K562 (cell line): ENCODE measurements at regions not wholly inside any gene's neighbourhood (a gene's known extent, or its start where the extent isn't known, plus 50 kb on each side); places are given as distances from the start of the nearest gene placed in this dataset.

Experiments used
- ATAC-seq: fragments of 200-7000 bp; cut with Tn5 transposase; 3 replicates; pipeline ENCODE4 v1.9.1; 2020; ENCODE audit warnings: moderate library complexity
- BruUV-seq: library from RNA; stranded (reverse); fragments of 400-500 nt; replicated peaks from 2 replicates; lab custom pipeline; 2021; lab: Mats Ljungman, UMichigan
- CTCF ChIA-PET: fragments of 300-600 bp; formaldehyde crosslinking; extraction: SDS; loops from one replicate; lab custom pipeline; 2021; ENCODE audit warnings: low intra/inter-chr PET ratio; lab: Yijun Ruan, JAX
- POLR2A ChIA-PET: fragments of 300-600, 350-650 bp; sonication (Branson Sonifier 250); formaldehyde crosslinking; extraction: SDS; loops from one replicate; lab custom pipeline; 2021; ENCODE audit warnings: antibody characterized with exemption, inconsistent platforms; lab: Yijun Ruan, JAX
- DNase-seq, 4 experiments: peaks; one replicate each; pipeline versions ENCODE4 v3.0.0 to v3.0.0-alpha.2; 2011 to 2018; ENCODE audit warnings: low spot score in 3 of 4, mixed read lengths in 3 of 4; ENCODE audit errors: extremely low read depth in 1 of 4
- FAIRE-seq: peaks from 2 replicates; lab custom pipeline; 2011; peaks lifted over from hg19 to GRCh38; lab: Jason Lieb, UNC
- H2AFZ ChIP-seq: 2 replicates; pipeline ENCODE4 v1.6.0; 2011; ENCODE audit warnings: low read depth, low read length, control low read depth, inconsistent platforms
- H3K27ac ChIP-seq: fragments of 200-600 bp; 3 replicates; pipeline ENCODE4 v1.8.0; 2011; ENCODE audit warnings: low read depth, mild to moderate bottlenecking, control low read depth, inconsistent platforms, low read length, moderate library complexity, mixed read lengths; ENCODE audit errors: extremely low read depth
- H3K27me3 ChIP-seq, 2 experiments: fragments of 300-600 bp in 1 of 2; 2 replicates in 1 of 2; 3 replicates in 1 of 2; pipeline versions ENCODE4 v1.6.0 to v1.8.0; 2011; ENCODE audit warnings: inconsistent platforms in 2 of 2, low read length in 2 of 2, mild to moderate bottlenecking in 1 of 2, mixed read lengths in 1 of 2, moderate library complexity in 1 of 2; ENCODE audit not compliant: control insufficient read depth in 2 of 2, insufficient read depth in 2 of 2
- H3K36me3 ChIP-seq: fragments of 300-600 bp; 3 replicates; pipeline ENCODE4 v1.8.0; 2011; ENCODE audit warnings: mild to moderate bottlenecking, low read length, inconsistent platforms; ENCODE audit not compliant: control insufficient read depth, insufficient read depth
- H3K4me1 ChIP-seq, 2 experiments: fragments of 200-600 bp in 1 of 2; replicated peaks in 1 of 2; 2 replicates in 1 of 2; 3 replicates in 1 of 2; pipeline versions ENCODE4 v1.5.1 to v1.8.0; 2011; ENCODE audit warnings: inconsistent platforms in 2 of 2, low read length in 2 of 2, mild to moderate bottlenecking in 1 of 2, mixed read lengths in 1 of 2, moderate library complexity in 1 of 2; ENCODE audit not compliant: control insufficient read depth in 2 of 2, insufficient read depth in 2 of 2
- H3K4me2 ChIP-seq: 2 replicates; pipeline ENCODE4 v1.6.1; 2011; ENCODE audit warnings: low read length, control low read depth, inconsistent platforms, mixed read lengths; ENCODE audit not compliant: insufficient read depth
- H3K4me3 ChIP-seq: fragments of 200-600 bp; sonication (generic), shearing (Covaris generic); 2 replicates; pipeline ENCODE4 v1.5.1; 2016; ENCODE audit warnings: control low read depth, inconsistent platforms
- H3K79me2 ChIP-seq: fragments of 200-600 bp; 3 replicates; pipeline ENCODE4 v1.8.0; 2011; ENCODE audit warnings: low read length, inconsistent platforms; ENCODE audit not compliant: control insufficient read depth, insufficient read depth
- H3K9ac ChIP-seq, 2 experiments: 2 replicates each; pipeline versions ENCODE4 v1.6.0 to v1.6.1; 2011; ENCODE audit warnings: low read depth in 2 of 2, low read length in 2 of 2, control low read depth in 1 of 2, inconsistent platforms in 1 of 2, mild to moderate bottlenecking in 1 of 2, mixed read lengths in 1 of 2; ENCODE audit not compliant: insufficient read depth in 1 of 2
- H3K9me1 ChIP-seq: one replicate; pipeline ENCODE4 v1.6.0; 2011; ENCODE audit warnings: inconsistent platforms, mild to moderate bottlenecking, low read length, moderate library complexity; ENCODE audit not compliant: control insufficient read depth, insufficient read depth
- H3K9me3 ChIP-seq: replicated peaks from 2 replicates; pipeline ENCODE4 v1.5.1; 2011; ENCODE audit warnings: low read depth, low read length, inconsistent platforms; ENCODE audit not compliant: control insufficient read depth, insufficient read depth
- H4K20me1 ChIP-seq: replicated peaks from 2 replicates; pipeline ENCODE4 v1.6.1; 2011; ENCODE audit warnings: low read length, inconsistent platforms, mixed read lengths; ENCODE audit not compliant: control insufficient read depth, insufficient read depth
- PHTF2 ChIP-seq: fragments of 250-450 bp; sonication (Bioruptor Pico); IDR thresholded peaks from 2 replicates; pipeline ENCODE4 v1.5.0; 2021; ENCODE audit warnings: mild to moderate bottlenecking
- PTTG1 ChIP-seq: fragments of 450-650 bp; IDR thresholded peaks from 2 replicates; pipeline ENCODE4 v1.6.1; 2016; ENCODE audit warnings: low read depth, mild to moderate bottlenecking, missing genetic modification characterization, missing compliant biosample characterization
- SAFB2 ChIP-seq: fragments of 200-400 bp; formaldehyde crosslinking; IDR thresholded peaks from 2 replicates; pipeline ENCODE4 v1.6.1; 2018; ENCODE audit warnings: borderline replicate concordance, low read length, low read depth, moderate library complexity; ENCODE audit not compliant: severe bottlenecking
- SMARCC2 ChIP-seq: fragments of 450-650 bp; IDR thresholded peaks from 2 replicates; pipeline ENCODE4 v1.6.1; 2017; ENCODE audit warnings: antibody characterized with exemption, moderate library complexity, mild to moderate bottlenecking, low read depth
- ZKSCAN3 ChIP-seq: fragments of 250-450 bp; sonication (Bioruptor Pico); IDR thresholded peaks from 2 replicates; pipeline ENCODE4 v1.4.0; 2020
- WGBS: fragments of 100-300 bp; shearing (Covaris generic); methylation state at CpG from one replicate; pipeline ENCODE4 v1.1.6; 2016; ENCODE audit warnings: low coverage, mixed read lengths; ENCODE audit not compliant: insufficient coverage; ENCODE audit errors: missing lambda C conversion rate; 5-methylcytosine and 5-hydroxymethylcytosine counted together
- in situ Hi-C: fragments of 300-500 bp; cut with MboI; formaldehyde crosslinking; loops from 4 replicates; pipeline ENCODE4 v1.15.0; 2018; ENCODE audit warnings: inconsistent platforms, mixed read lengths
- intact Hi-C: fragments of 100-400 bp; cut with micrococcal nuclease; formaldehyde crosslinking; loops from 2 replicates; pipeline ENCODE4 v1.14.2; 2022
- TF ChIP-seq, protein P1 (sequence below): fragments of 450-650 bp; conservative IDR thresholded peaks from 2 replicates; pipeline ENCODE4 v1.6.1; 2016; ENCODE audit warnings: missing genetic modification characterization, low read depth, mild to moderate bottlenecking, missing compliant biosample characterization, moderate library complexity

DNA sequence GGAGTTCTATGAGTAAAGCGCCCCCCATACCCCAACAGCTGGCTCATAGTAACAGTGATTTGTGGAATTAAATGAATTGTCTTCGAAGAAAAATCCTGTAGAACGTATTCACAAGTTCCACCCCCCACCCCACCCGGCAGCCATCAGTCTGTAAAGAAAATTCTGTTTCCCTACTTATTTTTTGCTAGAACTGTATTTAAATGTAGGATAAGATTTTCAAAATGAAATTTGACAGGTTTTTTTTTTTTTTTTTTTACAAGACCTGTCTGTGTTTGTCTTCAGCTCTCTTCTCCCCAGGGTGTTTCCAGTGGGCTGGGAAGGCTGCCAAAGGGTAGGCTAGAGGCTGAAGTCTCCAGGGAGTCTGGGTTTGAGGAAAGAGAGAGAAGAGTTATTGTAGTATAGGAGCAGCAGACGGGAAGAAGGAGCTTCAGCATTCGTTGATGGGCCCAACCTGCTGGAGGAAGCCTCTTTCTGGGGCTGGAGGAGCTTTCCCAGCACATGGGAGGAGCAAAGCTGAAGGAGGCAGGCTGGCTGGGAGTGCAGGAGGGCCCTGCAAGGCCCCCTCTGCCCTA, 130.6 kb upstream of the SEMA6D start:
- no peaks in the 10 kb centered on the region for H3K79me2 ChIP-seq
- H3K36me3 ChIP-seq: no peaks in the 10 kb centered on the region
- H3K27me3 ChIP-seq: no peaks in the 10 kb centered on the region
- no peaks in the 10 kb centered on the region for H3K9me1 ChIP-seq
- no peak overlapping the region for H3K9ac ChIP-seq
- 0% methylated on average over 5 of the region's 6 CpGs for WGBS
- H3K9me3 ChIP-seq: peaks cover 2% of the 10 kb centered on the region; the same call in 1 of the 2 replicates
- no peak for TF ChIP-seq SMARCC2
- no peak for TF ChIP-seq SAFB2
- TF ChIP-seq ZKSCAN3: no peak
- TF ChIP-seq, protein P1, sequence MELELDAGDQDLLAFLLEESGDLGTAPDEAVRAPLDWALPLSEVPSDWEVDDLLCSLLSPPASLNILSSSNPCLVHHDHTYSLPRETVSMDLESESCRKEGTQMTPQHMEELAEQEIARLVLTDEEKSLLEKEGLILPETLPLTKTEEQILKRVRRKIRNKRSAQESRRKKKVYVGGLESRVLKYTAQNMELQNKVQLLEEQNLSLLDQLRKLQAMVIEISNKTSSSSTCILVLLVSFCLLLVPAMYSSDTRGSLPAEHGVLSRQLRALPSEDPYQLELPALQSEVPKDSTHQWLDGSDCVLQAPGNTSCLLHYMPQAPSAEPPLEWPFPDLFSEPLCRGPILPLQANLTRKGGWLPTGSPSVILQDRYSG (tag): no peak
- TF ChIP-seq PTTG1 (tag): no peak
- no peak for TF ChIP-seq PHTF2 (CRISPR knock-in tag)
- DNase-seq: no peak
- no peak overlapping the region for H3K4me3 ChIP-seq
- ChIA-PET POLR2A (no interaction called here), CTCF (no interaction called here)
- in situ Hi-C loops (no loop called here), intact Hi-C loops (no loop called here)
- no peaks in the 10 kb centered on the region for H4K20me1 ChIP-seq
- H3K27ac ChIP-seq: no peak overlapping the region
- no peak for ATAC-seq
- H2AFZ ChIP-seq: no peak overlapping the region
- no peak for FAIRE-seq
- no TSS peak for BruUV-seq
- no peak overlapping the region for H3K4me2 ChIP-seq
- no peaks in the 10 kb centered on the region for H3K4me1 ChIP-seq
